DMS 273 treated with DMSO at 0.1 percent for 48 hours (cell line): ENCODE measurements at regions not wholly inside any gene's neighbourhood (a gene's known extent, or its start where the extent isn't known, plus 50 kb on each side); places are given as distances from the start of the nearest gene placed in this dataset.

Source experiments
- DNase-seq: peaks from one replicate; lab custom pipeline; 2025; lab: John Stamatoyannopoulos, UW

GRCh38 chr7:106165337-106165736, 53.2 kb upstream of the SYPL1 start:
- DNase-seq = no peak

GRCh38 chr7:106163257-106163656, 51.1 kb upstream of the SYPL1 start:
- DNase-seq = no peak
